ENCODE measurements at regions not wholly inside any gene's neighbourhood (a gene's known extent, or its start where the extent isn't known, plus 50 kb on each side); places are given as distances from the start of the nearest gene placed in this dataset.

GRCh38 chr3:102183623-102184022 lies 251.2 kb upstream of the ZPLD1 start:
- TF ChIP-seq CREB5 (CRISPR knock-in tag; IDR thresholded peaks at IDR 0.05; ENCODE audit: low read depth) (no peak), ESRRG (CRISPR knock-in tag; IDR thresholded peaks at IDR 0.05) (no peak), CSDC2 (CRISPR knock-in tag; IDR thresholded peaks at IDR 0.05) (no peak), PPARA (CRISPR knock-in tag; IDR thresholded peaks at IDR 0.05; ENCODE audit: borderline replicate concordance) (no peak), OSR1 (CRISPR knock-in tag; IDR thresholded peaks at IDR 0.05) (no peak)
- no peak for ATAC-seq

- no peak for ATAC-seq
- no peak for TF ChIP-seq ZNF8 (CRISPR knock-in tag; IDR thresholded peaks at IDR 0.05)
- no peak for TF ChIP-seq ZNF70 (CRISPR knock-in tag; IDR thresholded peaks at IDR 0.05)
- TF ChIP-seq CSRNP3 (CRISPR knock-in tag; IDR thresholded peaks at IDR 0.05) = no peak
- TF ChIP-seq ZFP3 (CRISPR knock-in tag; IDR thresholded peaks at IDR 0.05) = no peak
- no peak for TF ChIP-seq POU6F1 (CRISPR knock-in tag; IDR thresholded peaks at IDR 0.05; ENCODE audit: borderline replicate concordance, low read depth)
- TF ChIP-seq TCF4 (CRISPR knock-in tag; IDR thresholded peaks at IDR 0.05; ENCODE audit: borderline replicate concordance) = no peak
- no peak for TF ChIP-seq ZFP30 (CRISPR knock-in tag; IDR thresholded peaks at IDR 0.05)
- no peak for TF ChIP-seq ARNTL (CRISPR knock-in tag; IDR thresholded peaks at IDR 0.05; ENCODE audit: borderline replicate concordance, low read depth)
- no peak for TF ChIP-seq CSDC2 (CRISPR knock-in tag; IDR thresholded peaks at IDR 0.05)
- TF ChIP-seq RARB (CRISPR knock-in tag; IDR thresholded peaks at IDR 0.05) = no peak
- TF ChIP-seq PATZ1 (CRISPR knock-in tag; IDR thresholded peaks at IDR 0.05; ENCODE audit: borderline replicate concordance) = no peak
- no peak for TF ChIP-seq TSHZ2 (CRISPR knock-in tag; IDR thresholded peaks at IDR 0.05)
- TF ChIP-seq ZC3H10 (CRISPR knock-in tag; IDR thresholded peaks at IDR 0.05) = no peak
- TF ChIP-seq CREB5 (CRISPR knock-in tag; IDR thresholded peaks at IDR 0.05; ENCODE audit: low read depth) = no peak
- no peak for TF ChIP-seq SNAI2 (CRISPR knock-in tag; IDR thresholded peaks at IDR 0.05)
- TF ChIP-seq PPARA (CRISPR knock-in tag; IDR thresholded peaks at IDR 0.05; ENCODE audit: borderline replicate concordance) = no peak
- TF ChIP-seq GLIS3 (CRISPR knock-in tag; IDR thresholded peaks at IDR 0.05) = no peak
Observed at GRCh38 chr3:102189541-102189940, 245.3 kb upstream of the ZPLD1 start.

- no peak for ATAC-seq
- TF ChIP-seq ZFP30 (CRISPR knock-in tag; IDR thresholded peaks at IDR 0.05) = no peak
- no peak for TF ChIP-seq ARNTL (CRISPR knock-in tag; IDR thresholded peaks at IDR 0.05; ENCODE audit: borderline replicate concordance, low read depth)
- TF ChIP-seq POU6F1 (CRISPR knock-in tag; IDR thresholded peaks at IDR 0.05; ENCODE audit: borderline replicate concordance, low read depth) = no peak
- no peak for TF ChIP-seq ZNF8 (CRISPR knock-in tag; IDR thresholded peaks at IDR 0.05)
- TF ChIP-seq CSDC2 (CRISPR knock-in tag; IDR thresholded peaks at IDR 0.05) = no peak
- no peak for TF ChIP-seq SNAI2 (CRISPR knock-in tag; IDR thresholded peaks at IDR 0.05)
- no peak for TF ChIP-seq ISL1 (CRISPR knock-in tag; IDR thresholded peaks at IDR 0.05)
- TF ChIP-seq ZNF70 (CRISPR knock-in tag; IDR thresholded peaks at IDR 0.05) = no peak
- TF ChIP-seq RARB (CRISPR knock-in tag; IDR thresholded peaks at IDR 0.05) = no peak
- TF ChIP-seq TSHZ2 (CRISPR knock-in tag; IDR thresholded peaks at IDR 0.05) = no peak
- TF ChIP-seq ZFP3 (CRISPR knock-in tag; IDR thresholded peaks at IDR 0.05) = no peak
Observed at GRCh38 chr3:102189956-102190723, 244.7 kb upstream of the ZPLD1 start.
